NCI-H82 (cell line): ENCODE measurements at regions not wholly inside any gene's neighbourhood (a gene's known extent, or its start where the extent isn't known, plus 50 kb on each side); places are given as distances from the start of the nearest gene placed in this dataset.
"Not testable (repeated sequence)": the region's sequence is repeated elsewhere in the genome, so short reads cannot be mapped to it uniquely, and the experiment has no call there.

ENCODE experiments used
- DNase-seq: peaks from one replicate; lab custom pipeline; 2025; lab: John Stamatoyannopoulos, UW

DNA sequence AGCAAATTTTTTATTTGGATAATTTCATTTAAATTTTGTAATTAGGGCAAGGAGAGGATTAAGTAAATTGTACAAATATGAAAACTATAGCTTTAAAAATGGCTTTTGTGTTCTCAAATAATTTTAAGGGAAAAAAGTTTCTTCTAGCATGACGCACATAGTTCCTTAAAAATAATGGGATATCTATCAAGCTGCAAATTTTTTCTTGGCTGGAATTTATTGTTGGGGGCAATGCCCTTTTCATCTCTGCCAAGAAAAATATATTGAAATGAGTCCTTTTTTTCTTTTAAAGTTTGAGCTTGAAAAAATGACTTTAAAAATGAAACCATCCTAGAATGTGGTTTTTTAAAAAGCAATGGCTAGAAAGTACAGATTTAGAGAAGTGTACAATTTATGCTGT is 154.4 kb upstream of the UGT8 start:
- DNase-seq = no peak

DNA sequence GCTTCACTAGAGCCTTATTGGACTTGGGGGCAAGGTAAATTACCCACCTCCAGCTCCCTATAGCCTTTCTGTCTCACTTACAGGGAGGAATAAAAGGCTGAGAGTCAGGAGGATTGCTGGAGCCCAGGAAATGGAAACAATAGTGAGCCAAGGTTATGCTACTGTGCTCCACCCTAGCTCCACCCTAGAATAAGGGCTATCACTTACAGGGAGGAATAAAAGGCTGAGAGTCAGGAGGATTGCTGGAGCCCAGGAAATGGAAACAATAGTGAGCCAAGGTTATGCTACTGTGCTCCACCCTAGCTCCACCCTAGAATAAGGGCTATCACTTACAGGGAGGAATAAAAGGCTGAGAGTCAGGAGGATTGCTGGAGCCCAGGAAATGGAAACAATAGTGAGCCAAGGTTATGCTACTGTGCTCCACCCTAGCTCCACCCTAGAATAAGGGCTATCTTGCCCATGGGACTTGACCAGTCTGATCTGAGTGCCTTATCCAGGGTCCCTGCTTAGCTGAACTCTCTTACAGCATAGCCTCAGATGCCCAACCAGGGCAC is 150.6 kb upstream of the UGT8 start:
- DNase-seq = not testable (repeated sequence)

DNA sequence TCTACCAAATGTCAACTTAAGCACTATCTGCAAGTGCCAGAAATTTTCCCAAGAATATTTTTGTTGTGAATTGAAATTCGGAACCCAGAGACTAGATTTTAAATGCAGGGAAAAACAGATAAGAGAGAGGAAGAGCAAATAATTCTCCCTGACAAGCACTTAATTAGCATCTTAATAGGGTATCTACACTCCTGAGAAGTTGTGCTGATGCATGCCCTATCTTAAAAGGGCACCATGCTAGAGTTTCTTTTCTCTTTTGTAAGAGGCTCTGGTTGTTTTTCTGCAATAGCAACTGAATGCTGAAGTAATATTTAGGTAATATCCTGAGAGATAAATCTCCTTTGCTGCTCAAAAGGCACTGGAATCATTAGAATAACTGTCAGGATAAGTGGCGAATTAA is 139.9 kb upstream of the UGT8 start:
- no peak for DNase-seq

DNA sequence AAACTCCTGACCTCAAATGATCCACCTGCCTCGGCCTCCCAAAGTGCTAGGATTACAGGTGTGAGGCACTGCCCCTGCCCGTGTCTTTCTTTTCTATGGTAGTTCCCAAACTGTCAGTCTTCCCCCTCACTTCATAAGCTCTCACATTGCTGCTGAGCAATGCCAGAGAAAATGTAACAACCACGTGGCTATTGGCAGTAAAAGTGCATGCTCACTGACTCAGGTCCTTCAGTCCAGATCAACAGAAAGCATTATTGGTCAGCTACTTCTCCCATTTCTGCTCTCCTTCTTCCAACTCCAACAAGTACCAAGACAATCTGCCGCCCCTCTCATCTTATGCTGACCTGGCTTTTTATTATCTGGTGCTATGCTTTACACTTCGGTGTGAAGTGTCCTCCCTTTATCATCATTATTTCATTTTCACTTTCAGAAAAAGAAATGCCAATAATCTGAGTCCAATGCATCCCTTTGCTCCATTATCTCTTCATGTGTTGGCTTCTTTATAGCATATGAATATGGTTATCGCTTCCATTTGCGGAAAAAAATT is 133.8 kb upstream of the UGT8 start:
- DNase-seq = no peak

DNA sequence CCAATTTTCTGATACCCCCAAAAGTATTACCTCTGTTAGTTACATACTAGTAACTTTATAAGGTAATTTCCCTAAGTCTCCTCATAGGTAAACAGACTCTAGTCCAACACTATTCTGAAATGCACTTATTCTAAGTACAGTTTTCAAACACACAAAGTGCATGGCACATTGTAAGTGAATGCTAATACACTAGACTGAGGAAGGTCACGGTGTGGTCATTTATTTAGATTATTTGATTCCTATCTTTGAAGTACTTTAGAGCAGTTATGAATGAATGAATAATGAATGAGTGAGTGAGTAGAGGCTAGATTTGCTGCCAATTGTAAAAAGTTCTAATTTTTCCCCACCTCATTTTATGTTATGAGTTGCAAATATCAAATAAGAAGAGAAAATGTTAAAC is 132.8 kb upstream of the UGT8 start:
- no peak for DNase-seq

DNA sequence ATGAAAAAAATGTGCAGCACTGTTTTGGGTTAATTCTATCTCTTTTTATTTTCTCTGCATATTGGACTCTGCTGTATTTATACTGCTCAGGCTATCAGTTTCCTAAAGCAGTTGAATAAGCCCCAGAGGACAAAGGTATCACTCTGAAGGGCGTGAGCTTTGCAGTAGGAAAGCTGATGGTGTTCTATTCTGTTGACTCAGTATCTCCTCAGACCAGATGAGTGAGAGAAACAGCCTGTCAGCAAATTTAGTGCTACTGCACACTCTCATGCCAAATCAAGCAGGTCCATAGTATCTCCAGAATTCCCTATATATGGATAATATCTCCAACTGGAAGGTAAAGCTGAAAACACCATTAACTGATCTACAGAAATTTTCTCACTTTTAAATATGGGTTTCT is 132.3 kb upstream of the UGT8 start:
- DNase-seq = no peak

DNA sequence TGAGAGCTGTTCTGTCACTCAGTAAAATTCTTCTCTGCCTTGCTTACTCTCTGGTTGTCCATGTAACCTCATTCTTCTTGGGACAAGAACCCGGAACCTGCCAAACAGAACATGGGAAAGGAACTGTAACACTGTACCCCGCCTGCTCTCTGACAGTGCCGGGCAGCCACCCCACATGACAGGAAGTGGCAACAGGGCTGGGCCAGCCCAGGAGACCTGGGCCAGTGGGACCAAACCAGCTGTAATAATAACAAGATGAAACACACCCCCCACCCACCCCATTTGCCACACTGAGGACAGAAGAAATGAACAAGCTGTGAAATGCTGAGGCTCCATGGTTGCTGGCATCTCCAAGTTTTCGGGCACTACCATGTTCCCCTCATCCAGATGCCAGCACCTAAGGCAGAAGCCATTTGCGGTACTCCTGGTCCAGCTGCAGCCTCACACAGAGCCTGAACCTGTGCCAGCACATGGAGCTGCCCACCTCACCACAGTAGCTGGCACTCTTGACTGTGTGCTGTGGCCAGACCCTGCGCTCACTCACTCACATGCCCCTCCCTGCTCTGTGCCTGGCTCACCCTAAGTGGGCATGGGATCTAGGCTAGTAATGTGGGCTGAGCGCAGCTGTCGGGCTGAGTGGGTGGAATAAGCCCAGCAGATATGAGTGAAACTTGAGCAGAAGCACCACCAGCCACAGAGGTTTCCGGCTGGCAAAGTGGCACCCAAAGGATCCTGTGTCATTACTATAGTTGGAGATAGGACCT is 126.2 kb upstream of the UGT8 start:
- no peak for DNase-seq

DNA sequence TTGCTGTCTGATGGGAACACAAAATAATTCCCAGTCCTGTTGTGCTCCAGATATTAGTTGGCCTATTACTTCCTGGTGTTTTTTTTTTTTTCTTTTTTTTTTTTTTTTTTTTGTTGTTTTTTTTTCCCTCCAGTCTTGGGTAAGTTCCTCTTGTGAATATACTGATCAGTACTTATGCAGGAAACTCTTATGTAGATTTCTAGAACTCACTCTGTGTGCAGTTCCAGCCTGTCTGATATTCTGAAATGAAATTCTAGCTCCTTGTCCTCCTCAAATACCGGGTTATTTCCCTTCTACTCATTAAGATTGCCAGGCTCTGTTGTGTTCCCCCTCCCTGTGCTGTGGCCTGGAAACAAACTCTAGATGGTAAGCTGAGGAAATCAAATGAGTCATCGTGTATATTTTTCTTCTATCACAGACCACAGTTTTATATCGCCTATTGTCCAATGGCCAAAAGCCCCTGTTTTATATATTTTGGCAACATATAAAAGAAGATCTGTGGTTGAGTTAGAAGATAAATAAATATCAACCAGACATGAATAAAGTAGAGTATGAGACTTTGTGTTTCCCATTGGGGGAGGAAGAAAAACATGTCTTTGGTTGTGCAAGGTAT is 124.3 kb upstream of the UGT8 start:
- DNase-seq = no peak

DNA sequence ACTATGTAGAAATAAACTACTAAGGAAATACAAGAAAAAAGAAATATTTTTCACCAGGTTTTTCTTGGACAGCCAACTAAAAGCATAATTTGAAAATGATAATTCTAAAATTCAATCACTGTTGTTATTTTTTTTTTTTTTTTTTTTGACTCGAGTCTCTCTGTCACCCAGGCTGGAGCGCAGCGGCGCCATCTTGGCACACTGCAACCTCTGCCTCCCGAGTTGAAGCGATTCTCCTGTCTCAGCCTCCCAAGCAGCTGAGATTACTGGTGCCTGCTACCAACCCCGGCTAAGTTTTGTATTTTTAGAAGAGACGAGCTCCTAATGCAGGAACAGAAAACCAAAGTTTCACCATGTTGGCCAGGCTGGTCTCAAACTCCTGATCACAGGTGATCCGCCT is 122.3 kb upstream of the UGT8 start:
- DNase-seq = no peak

DNA sequence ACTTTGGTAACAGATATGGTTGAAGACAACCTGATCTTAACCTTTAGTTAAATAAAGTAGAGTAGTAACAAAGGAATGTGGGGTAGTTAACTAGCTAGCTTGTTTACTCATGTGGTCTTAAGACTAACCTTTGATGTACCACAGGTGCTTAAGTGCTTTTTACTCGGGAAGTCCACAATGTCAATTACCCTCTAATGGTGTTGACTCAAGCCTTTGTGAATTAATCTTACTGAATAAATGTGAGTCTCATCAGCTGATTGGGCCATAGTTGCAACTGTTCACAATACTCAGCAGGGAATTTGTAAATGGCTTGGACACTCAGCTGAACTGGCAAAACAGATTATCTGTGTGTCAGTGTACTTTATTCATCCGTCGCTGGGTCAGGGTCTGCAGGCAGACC is 119.0 kb upstream of the UGT8 start:
- DNase-seq = no peak

DNA sequence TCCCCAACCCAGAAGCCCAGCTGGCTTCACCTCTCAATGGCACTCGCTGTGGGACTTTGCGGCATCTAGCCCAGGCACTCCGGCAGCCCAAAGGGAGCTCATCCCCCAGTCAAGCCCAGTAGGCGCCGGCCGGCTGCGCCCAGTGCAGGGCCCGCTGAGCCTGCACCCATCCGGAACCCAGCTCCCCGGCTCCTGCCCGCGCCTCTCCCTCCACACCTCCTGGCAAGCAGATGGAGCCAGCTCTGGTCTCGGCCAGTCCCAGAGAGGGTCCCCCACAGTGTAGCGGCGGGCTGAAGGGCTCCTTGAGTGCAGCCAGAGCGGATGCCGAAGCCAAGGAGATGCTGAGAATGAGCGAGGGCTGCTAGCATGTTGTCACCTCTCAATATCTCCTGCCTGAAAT is 116.8 kb upstream of the UGT8 start:
- no peak for DNase-seq

DNA sequence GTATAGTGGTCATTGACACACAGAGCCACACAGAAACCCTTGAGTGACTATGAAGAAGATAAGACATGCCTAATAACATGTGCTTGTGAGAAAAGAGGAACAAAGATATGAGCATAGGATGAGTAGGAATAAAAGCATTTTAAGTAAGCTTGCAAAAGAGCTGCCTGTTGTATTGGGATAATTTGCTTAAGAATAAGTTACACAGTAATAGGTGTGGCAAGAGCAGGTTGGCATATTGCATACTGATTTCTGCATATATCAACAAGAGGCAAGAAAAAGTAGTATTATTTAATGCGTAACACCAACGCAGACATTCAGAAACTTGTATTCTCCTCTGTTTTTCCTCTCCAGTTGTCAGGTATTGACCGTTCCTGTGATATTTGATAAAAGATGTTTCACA is 111.5 kb upstream of the UGT8 start:
- no peak for DNase-seq

DNA sequence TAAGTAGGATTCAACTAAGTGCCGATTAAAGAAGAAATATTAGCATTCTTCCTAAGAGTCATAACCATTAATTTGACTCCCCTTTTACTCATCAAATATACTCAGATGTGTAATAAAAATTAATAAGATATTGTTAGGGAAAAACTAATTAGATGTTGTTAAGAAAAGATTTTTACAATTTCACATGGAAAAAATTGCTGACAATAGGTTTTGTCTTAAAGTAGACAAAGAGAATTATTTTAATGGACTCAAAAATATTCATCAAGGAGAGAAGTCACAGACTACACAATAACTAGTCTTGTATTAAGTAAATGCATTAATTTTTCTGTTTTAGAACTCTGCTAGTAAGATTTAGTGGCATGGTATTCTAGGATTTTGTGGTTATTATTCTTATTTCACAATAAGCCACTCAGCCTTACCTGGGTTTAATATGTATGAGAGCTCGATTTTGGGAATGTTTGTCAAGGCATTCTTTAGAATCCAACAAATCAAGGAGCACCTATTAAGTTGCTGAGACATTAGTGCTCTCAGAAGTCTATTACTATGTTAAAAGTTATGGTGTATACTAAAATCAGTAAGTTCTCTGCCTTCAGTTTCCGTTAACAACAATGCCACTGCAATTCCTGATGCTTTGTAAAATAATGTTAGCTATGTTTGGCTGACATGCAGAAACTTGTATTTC is 110.2 kb upstream of the UGT8 start:
- no peak for DNase-seq

DNA sequence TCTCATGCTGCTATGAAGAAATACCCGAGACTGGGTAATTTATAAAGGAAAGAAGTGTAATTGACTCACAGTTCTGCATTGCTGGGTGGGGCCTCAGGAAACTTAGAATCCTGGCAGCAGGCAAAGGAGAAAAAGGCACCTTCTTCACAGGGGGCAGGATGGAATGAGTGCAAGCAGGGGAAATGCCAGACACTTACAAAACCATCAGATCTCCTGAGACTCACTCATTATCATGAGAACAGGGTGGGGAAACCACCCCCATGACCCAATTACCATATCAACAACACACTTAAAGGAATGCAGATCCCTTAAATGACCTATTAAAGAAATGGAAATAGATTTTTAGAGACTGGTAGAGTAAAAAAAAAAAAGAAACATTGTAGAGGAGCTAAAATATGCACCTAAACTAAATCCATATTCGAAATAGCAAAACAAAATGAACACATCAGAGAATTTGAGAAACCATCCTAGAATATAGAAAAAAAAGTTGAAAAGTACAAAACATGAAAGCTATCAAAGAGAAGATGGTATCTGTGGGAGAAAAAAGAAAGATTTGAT is 104.3 kb upstream of the UGT8 start:
- no peak for DNase-seq

DNA sequence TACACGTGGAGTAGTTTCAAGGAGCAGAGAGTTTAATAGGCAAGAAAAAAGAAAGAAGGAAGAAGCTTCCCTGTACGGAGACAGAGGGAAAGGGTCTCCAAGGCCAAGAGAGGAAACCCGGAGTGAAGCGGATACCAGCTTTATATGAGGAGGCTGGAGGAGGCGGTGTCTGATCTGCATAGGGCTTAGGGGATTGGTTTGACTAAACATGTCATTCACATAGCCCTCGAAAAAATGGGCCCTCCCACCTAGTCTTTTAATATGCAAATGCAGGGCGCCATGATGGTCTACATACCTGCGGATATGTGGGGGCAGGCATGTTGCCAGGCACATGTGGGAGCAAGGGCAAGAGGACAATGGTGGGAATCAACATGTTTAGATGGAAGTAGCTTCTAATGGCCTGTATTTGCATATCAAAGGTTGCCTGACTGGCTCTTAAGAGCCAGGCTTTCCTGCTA is 103.1 kb upstream of the UGT8 start:
- DNase-seq = no peak

DNA sequence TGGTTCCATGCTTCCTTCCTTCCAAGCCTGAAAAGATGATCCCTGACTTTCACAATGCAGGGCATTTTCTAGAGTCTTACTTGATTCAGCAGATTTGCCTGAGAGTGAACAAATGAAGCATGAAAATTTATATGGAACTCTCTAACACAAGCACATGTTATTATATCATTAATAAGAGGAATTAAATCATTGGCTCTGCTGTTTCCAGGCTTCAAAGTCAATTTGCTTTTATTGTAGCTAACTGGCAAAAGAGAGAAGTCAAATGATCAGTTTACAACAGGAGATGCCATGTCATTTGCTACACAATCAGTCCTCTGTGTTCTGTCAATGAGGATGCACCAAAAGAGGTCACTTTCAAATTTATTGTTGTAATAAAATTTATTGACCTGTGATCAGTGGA is 101.5 kb upstream of the UGT8 start:
- DNase-seq = no peak

DNA sequence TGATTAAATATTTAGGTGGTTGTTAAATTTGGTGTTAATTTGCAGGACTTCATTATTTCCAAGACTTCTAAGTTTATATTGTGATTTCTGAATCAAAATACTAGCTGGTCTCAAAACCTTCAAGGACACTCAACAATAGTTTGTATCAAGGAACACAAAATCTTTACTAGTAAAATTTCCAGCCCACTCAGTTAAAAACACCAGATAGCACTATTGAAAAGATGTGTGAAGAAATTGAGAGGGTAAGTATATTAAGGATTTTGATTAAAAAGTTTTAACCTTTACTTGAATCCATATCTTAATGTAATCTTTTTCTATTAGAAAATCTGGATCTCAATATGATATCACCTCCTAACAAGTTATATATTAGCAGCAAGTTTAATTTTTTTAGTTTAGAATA is 89.3 kb upstream of the UGT8 start:
- no peak for DNase-seq

DNA sequence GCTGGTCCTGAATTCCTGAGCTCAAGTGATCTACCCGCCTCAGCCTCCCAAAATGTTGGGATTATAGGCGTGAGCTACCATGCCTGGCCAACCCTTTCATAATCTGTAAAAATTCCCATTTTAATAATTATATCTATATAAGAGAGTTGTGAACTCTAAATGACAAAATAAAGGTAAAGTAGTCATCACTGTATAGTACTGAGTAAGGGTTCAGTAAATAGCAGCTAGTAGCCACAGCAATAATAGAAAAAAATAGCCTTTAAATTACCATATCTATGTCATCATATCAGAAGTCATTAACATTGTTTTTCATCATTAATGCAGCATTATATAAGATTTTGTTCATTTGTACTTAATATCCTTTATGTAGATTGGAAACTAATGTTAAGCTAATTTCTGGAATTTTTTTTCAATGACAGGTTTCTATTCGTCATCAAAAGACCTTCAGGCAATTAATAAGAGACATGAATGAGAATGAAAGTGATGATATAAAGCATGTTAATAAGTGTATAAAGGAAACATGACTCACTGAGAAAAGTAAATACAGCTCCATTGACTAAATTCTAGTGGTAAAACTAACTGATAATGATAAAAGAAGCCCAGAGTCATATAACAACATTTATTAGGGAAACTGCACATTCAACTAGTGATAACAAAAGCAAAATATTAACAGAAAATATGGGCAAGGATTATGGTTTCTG is 85.9 kb upstream of the UGT8 start:
- no peak for DNase-seq

DNA sequence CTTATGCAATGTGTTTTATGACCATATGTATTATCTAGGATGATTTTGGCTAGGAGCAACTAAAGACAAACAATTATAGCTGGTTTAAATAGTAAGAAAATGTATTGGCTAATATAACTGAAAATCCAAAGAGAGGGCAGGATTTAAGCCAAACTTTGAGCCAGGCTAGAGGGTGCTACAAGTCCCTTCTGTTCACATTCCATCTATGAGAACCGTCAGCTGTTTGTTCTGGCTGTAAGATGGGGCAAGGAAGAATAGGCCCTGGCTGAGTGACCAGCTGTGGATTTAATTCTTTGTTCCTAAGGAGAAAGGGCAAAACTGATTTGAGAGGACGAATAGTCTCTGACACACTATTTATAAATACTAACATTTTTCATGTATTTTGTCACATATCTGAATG is 79.2 kb upstream of the UGT8 start:
- DNase-seq = no peak

DNA sequence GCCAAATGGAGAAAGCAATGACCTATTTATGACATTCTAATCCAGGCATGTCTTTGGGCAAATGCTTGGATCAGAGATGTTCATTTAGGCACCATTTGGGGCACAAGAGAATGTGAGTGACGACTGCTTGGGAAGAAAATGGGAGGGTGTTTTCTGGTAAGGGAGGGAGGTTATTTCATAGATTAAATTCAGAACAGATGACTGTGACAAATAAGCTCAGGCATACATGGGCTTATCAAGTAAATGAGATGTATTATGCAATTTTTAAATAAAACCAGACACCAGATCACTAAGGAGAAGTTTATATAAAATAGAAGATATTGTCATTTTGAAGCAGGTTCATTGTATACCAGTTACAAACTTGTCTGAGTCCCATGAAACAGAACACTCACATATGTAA is 71.4 kb upstream of the UGT8 start:
- no peak for DNase-seq

DNA sequence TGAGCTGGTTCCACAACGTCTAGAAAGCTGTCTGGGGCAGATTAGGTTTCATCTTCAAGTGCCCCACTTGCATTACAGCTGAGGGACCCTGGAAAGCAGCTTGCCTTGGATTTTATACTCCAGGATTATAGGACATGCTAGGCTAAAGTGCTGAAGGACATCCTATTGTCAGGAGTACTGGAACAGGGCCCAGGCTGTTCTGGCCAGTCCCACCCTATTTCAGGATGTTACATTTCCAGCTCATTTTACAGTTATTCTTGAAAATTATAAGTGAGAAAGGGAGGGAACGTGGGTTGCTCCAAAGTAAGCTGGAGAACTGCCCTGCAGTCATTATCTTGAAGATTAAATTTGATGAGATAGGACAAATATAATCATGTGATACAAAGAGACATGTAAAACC is 71.0 kb upstream of the UGT8 start:
- DNase-seq = peak; percentile 1

DNA sequence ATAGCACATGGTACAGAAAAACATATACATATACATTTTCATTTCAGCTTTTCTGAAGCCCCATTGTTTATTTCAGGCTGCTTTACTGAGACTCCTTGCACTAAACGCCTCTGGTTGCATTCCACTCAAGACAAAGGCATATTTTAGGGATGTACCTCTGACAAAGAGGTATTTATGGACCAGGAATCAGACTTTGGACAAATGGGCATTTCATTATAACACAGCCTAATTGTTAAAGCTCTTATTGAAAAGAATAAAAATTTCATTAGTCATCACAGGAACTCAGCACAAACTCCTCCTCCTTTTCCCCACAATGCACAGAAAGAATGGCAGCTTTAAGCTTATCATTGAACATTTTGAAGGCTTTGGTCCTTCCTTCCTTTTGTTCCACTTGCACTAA is 62.9 kb upstream of the UGT8 start:
- DNase-seq = no peak
